ENCODE measurements at regions not wholly inside any gene's neighbourhood (a gene's known extent, or its start where the extent isn't known, plus 50 kb on each side); places are given as distances from the start of the nearest gene placed in this dataset.

DNA sequence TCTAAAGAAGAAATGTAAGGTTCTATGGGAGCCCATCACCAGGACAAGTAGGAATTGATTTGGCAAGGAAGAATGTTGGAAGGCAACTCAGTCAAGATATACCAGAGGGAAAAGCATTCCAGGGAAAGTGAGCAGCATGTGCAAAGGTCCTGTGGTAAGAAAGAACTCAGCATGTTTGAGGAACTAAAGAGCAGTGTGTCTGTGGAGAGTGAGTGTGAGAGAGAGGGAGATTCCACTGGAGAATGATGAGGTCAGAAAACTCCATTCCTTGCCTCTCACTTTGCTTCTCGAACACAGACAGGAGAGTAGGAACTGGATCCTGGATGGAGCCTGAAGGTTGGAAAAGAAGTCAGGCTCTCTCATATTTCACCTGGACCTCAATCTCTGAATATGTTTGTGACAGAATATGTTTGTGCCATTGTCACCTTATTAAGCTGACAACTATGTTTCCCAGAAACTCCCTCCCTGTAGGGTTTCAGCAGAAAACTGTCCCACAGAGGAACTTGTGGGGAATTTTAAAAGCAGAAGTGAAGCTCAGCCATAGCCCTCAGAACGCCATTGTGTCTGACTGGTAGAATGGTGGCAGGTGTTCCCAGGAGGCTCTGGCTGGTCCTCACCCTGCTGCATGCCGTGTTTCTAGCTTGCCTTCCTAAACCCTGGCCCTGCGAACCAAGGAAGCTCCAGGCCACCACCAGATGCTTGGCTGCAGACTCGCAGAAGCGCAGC is 382.4 kb upstream of the XYLT1 start:
- no peak for DNase-seq

DNA sequence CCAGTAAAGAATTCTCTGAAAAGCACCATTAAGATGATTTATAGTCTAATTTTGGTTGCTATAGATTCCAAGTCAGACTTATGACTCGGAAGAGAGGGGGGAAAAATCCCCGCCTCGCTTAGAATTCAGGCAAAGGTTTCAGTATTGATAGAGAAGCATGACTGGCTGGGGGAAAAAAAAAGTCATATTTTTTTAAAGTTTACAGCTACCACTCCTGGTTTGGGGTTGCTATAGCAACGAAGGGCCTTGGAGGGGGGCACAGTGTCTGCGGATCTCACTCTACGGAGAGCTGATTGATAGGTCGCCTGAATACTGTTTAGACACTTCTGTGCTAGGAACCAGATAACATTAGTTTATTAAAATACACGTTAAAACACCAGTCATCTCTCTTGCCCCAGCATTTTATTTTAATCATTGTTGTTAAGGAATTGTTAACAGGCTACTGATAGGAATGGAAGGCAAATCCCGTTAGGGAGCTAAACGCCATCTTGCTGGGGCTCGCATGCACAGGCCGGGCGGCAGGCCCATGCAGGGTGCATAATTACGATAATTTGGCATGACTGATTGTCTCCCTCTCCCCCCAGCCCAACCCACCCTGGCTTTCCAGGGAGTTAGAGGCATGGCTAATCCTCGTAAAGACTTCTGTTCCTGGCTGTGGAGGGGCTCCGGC is 380.0 kb upstream of the XYLT1 start:
- no peak for DNase-seq

DNA sequence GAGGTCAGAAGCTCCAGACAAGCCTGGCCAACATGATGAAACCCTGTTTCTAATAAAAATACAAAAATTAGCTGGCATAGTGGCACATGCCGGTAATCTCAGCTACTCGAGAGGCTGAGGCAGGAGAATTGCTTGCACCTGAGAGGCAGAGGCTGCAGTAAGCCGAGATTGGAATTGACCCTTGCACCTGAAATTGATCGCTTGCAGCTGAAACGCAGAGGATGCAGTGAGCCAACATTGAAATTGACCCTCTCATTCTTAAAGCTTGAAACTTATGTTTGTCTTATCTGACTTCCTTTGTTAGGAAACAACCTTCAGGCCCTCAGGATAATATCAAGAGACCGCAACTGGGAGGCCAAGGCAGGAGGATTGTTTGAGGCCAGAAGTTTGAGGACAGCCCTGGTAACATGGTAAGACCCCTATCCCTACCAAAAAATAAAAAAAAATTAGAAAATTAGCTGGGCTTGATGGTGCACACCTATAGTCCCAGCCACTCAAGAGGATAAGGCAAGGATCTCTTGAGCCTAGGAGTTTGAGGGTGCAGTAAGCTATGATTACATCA is 376.6 kb upstream of the XYLT1 start:
- no peak for DNase-seq

DNA sequence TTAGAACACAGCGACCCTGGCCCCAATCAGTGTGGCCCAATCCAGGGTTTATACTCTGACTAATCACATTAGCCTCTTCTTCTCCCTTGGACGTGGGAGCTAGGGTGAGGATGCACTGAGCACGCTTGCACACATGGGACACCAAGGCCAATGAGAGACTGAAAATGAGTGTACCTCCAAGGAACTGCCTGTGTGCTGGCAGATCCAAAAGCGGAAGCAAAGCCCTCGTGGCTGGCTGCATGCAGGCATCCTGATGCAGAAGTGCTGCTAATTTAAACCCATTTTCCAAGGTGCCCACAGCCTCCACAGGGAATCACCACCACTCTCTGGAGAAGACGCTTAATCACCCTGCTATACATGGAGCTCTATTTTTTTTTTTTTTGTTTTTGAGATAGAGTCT is 375.3 kb upstream of the XYLT1 start:
- no peak for DNase-seq

DNA sequence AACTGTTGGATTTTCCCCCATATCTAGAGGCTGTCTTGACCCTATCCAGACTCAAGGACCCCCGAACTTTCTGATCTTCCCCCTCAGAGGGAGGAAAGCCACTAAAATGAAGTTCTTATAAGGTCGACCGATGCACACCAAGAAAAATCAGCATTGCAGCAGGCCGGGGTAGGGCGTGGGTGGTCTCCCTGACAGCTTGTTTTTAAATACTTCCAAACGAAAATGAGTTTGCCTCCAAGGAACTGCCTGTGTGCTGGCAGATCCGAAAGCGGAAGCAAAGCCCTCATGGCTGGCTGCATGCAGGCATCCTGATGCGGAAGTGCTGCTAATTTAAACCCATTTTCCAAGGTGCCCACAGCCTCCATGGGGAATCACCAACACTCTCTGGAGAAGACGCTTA is 374.3 kb upstream of the XYLT1 start:
- no peak for DNase-seq

GRCh38 chr16:17843905-17844304 is 373.1 kb upstream of the XYLT1 start:
- no peak for DNase-seq

DNA sequence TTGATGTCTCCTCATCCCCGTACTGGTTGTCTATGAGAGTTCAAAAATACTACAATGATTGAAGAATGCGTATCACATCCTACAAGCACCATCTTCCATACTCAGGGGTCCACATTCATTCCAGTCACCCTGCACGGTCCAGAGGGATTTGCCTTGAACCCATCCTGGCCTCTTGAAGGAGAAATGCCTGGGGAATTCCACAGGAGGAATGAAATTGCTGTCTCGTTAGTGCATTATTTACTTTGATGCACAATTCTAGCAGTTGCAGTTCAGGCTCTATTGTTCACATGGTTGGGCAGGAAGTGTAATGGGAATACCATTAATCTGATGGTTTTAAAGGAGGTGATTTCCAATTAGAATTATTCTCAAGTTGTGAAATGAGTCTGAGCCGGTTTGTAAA is 369.1 kb upstream of the XYLT1 start:
- no peak for DNase-seq

DNA sequence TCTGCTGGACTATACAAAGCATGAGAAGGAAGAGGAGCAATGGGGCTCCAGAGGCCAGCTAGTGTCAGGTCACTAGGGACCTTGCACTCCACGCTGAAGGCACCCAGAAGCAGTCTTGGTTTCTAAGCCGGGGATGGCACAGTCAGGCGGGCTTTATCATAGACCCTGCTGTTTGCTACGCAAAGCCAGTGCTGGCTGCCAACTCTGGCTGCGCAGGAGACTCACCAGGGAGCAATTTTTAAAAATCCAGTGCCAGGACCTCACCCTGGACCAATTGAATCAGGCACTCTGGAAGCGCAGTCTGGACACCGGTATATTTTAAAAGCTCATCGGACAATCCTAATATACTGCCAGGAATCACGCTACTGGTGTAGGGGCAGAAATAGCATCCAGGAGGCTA is 368.5 kb upstream of the XYLT1 start:
- no peak for DNase-seq

DNA sequence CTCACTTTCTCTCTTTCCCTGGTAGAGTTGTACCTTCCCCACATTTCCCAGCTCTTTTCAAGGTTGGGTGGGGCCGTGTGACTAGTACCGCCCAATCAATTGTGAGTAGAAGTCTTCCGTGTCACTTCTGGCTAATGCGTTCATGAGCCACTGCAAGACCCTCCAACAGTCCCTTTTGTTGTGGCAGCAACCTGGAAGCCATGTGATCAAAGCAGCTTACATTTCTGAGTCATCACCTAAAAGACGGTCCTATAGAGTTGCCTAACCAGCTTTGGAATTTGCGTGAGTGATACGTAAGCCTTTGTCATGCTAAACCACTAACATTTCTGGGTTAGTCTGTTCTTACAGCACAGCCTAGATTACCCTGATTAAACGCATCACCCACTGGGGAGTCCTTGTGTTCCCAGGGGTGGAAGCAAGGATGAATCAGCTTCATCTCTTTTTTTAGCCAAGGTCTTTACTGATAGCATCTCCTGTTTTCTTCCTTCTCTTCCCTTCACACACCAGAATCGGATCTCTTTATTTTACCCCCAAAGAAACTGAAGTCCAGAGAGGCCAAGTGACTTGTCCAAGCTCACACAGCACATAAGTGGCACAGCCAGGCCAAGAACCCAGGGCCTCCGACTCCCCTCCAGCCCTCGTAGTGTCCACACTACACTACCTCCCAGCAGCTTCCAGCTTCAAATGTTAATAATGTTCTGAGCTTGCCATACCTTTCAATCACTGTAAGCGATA is 366.3 kb upstream of the XYLT1 start:
- DNase-seq = no peak

DNA sequence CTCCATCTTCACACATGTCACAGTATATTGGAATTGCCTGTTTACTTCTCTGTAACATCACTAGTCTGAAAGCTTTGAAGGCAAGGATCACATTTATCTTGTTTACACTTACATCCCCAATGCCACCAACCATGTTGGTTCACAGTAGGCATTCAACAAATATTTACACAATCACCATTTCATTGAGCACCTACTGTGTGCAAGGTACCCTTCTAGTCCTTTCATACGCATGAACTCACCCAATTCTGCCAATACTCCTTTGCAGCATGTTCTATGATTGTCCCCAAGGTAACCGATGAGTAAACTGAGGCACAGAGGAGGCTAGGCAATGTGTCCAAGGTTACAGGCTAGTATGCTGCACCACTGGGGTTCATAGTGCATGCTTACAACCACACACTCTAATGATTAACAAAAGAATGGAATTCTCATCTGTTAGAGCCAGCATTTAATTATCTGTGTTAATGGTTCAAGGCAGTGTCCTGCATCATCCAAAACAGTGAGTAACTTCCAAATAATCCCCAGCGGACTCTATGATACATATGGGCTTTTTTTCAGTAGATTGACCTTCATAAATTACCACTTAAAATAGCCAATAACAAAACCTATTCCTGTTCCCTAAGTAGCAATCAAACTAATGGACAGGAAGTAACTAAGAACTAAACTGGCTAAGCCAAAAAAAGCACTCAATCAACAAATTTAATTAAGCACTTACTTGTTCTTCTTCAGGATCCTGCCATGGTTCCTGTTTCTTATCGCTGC is 364.5 kb upstream of the XYLT1 start:
- DNase-seq = no peak

- DNase-seq = no peak
Measured at GRCh38 chr16:17832738-17833137, 362.0 kb upstream of the XYLT1 start.

GRCh38 chr16:17831330-17831729 is 360.6 kb upstream of the XYLT1 start:
- DNase-seq = no peak

GRCh38 chr16:17830651-17831050 is 359.9 kb upstream of the XYLT1 start:
- DNase-seq = no peak

- no peak for DNase-seq
Measured at GRCh38 chr16:17829811-17830210, 359.1 kb upstream of the XYLT1 start.

DNA sequence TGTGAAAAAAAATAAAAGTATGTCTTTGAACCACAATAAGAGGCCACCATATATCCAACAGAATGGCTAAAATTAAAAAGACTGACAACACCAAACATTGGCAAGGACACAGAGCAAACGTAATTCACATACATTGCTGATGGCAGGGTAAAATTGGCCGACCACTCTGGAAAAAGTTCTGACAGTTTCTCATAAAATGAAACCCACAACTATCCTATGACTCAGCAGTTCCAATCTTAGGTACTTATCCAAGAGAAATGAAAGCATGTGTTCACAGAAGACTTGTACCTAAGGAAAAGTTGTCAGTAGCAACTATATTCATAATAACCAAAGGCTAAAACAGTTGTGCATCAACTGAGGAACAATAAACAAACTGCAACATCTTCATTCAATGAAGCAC is 357.3 kb upstream of the XYLT1 start:
- peak; percentile 63 for DNase-seq

DNA sequence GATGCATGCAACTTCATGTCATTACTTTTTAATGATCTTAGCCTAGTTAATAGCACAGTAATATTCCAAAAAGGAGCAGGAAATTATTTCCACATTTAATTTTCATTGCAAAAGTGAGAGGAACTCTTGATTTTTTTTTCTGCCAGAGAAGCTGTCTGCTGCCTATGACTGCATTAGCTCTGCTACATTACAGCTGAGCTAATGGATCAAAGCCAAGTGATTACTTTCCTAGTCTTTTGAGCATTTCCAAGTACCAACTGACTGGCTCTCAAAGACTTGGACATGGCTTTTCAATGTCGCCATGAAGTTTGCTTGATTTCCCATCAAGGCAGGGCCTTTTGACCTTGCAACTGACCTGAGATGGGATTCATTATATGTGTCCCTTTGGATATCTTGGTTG is 356.6 kb upstream of the XYLT1 start:
- DNase-seq = no peak

GRCh38 chr16:17817943-17818342 is 347.2 kb upstream of the XYLT1 start:
- DNase-seq = no peak

GRCh38 chr16:17817260-17817659 is 346.5 kb upstream of the XYLT1 start:
- no peak for DNase-seq

DNA sequence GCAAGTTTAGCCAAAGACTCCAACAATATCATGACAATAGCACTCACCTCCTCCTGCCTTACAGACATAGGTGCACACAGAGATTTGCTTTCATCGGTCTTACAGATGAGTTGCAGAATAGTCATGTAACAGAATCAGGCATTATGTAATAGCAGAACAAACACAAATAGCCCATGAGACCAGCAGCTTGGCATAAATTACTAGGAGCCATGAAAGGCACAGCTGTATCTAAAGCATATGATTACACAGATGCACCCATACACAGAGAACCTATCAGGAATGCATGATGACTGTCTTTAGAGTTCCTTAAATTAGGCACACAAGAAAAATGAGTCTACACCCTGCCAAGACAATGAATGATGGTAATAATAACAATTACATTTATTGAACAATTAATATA is 342.0 kb upstream of the XYLT1 start:
- DNase-seq = no peak

- DNase-seq = no peak
Measured at GRCh38 chr16:17804857-17805256, 334.1 kb upstream of the XYLT1 start.

- no peak for DNase-seq
Measured at GRCh38 chr16:17803625-17804410, 333.1 kb upstream of the XYLT1 start.

GRCh38 chr16:17802571-17802970 is 331.8 kb upstream of the XYLT1 start:
- DNase-seq = no peak
